ENCODE measurements at regions not wholly inside any gene's neighbourhood (a gene's known extent, or its start where the extent isn't known, plus 50 kb on each side); places are given as distances from the start of the nearest gene placed in this dataset.

- no peaks in the 10 kb centered on the region for H3K27me3 ChIP-seq (ENCODE audit: control insufficient read depth in 2 of 2, insufficient read depth in 2 of 2, low read length in 2 of 2)
These were observed 928.8 kb downstream of the FAM181B start for GRCh38 chr11:81804858-81805257.

More at GRCh38 chr11:81804858-81805257, 928.8 kb downstream of the FAM181B start:
- Histone ChIP-seq H3K79me2 (ENCODE audit: control insufficient read depth, insufficient read depth, low read length) (no peaks in the 10 kb centered on the region), H2AFZ (ENCODE audit: low read depth, low read length) (no peak overlapping the region), H3K4me1 (ENCODE audit: control insufficient read depth, extremely low read depth, insufficient read depth, low read length) (no peaks in the 10 kb centered on the region), H4K20me1 (replicated peaks; ENCODE audit: control insufficient read depth, extremely low read depth, insufficient read depth, low read length) (no peaks in the 10 kb centered on the region), H3K9me3 (replicated peaks; ENCODE audit: control insufficient read depth, insufficient read depth, low read length) (peaks cover 1% of the 10 kb centered on the region), H3K27ac (ENCODE audit: insufficient read depth, low read depth, low read length) (no peak overlapping the region), H3K36me3 (ENCODE audit: control insufficient read depth in 2 of 2, extremely low read depth in 1 of 2, insufficient read depth in 2 of 2, low read length in 2 of 2) (no peaks in the 10 kb centered on the region), H3K9ac (replicated peaks; ENCODE audit: extremely low read depth, insufficient read depth, low read length) (no peak overlapping the region), H3K4me2 (ENCODE audit: insufficient read depth, low read length) (no peak overlapping the region), H3K4me3 (replicated peaks in 1 of 3; ENCODE audit: insufficient read depth in 1 of 3, low read depth in 1 of 3, low read length in 3 of 3) (no peak overlapping the region), H3K9me1 (replicated peaks; ENCODE audit: control insufficient read depth, extremely low read depth, insufficient read depth, low read length) (no peaks in the 10 kb centered on the region)
- BruUV-seq (replicated peaks), result no TSS peak
- intact Hi-C loops (cut with micrococcal nuclease) (no loop called here), dilution Hi-C loops (cut with MboI; ENCODE audit: extremely low pct_ligation_motif_present, low sequenced_read_pairs) (no loop called here)
- ChIA-PET POLR2A (no interaction called here), CTCF (no interaction called here)
- TF ChIP-seq, protein P1, sequence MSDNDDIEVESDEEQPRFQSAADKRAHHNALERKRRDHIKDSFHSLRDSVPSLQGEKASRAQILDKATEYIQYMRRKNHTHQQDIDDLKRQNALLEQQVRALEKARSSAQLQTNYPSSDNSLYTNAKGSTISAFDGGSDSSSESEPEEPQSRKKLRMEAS (IDR thresholded peaks at IDR 0.05; ENCODE audit: insufficient read depth, insufficient read length), result no peak
- no peak for TF ChIP-seq JUN (IDR thresholded peaks at IDR 0.05; ENCODE audit: borderline replicate concordance, insufficient read depth, insufficient read length, low read depth)
- no peak for TF ChIP-seq FOS (IDR thresholded peaks at IDR 0.05; ENCODE audit: borderline replicate concordance, insufficient read depth, low read length)
- TF ChIP-seq MYC (IDR thresholded peaks at IDR 0.05; ENCODE audit: low read depth, low read length), result no peak
- no peak for TF ChIP-seq GATA2 (IDR thresholded peaks at IDR 0.05; ENCODE audit: insufficient read depth, insufficient read length, low read depth, low read length)
- no peak for TF ChIP-seq EZH2 (IDR thresholded peaks at IDR 0.05; ENCODE audit: borderline replicate concordance, low read depth, low read length, severe bottlenecking)
- TF ChIP-seq POLR2AphosphoS5 (IDR thresholded peaks at IDR 0.05; ENCODE audit: insufficient read depth, low read depth, low read length), result no peak
- TF ChIP-seq, protein P2, sequence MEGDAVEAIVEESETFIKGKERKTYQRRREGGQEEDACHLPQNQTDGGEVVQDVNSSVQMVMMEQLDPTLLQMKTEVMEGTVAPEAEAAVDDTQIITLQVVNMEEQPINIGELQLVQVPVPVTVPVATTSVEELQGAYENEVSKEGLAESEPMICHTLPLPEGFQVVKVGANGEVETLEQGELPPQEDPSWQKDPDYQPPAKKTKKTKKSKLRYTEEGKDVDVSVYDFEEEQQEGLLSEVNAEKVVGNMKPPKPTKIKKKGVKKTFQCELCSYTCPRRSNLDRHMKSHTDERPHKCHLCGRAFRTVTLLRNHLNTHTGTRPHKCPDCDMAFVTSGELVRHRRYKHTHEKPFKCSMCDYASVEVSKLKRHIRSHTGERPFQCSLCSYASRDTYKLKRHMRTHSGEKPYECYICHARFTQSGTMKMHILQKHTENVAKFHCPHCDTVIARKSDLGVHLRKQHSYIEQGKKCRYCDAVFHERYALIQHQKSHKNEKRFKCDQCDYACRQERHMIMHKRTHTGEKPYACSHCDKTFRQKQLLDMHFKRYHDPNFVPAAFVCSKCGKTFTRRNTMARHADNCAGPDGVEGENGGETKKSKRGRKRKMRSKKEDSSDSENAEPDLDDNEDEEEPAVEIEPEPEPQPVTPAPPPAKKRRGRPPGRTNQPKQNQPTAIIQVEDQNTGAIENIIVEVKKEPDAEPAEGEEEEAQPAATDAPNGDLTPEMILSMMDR (IDR thresholded peaks at IDR 0.05; ENCODE audit: extremely low read depth in 1 of 2, insufficient read depth in 1 of 2, low read depth in 1 of 2, low read length in 2 of 2), result no peak
- no peak for TF ChIP-seq POLR2A (IDR thresholded peaks at IDR 0.05; ENCODE audit: low read depth, low read length)
- DNase-seq (ENCODE audit: low read depth, low spot score), result no peak
- FAIRE-seq, result no peak
